Activated CD4-positive, alpha-beta T cell treated with anti-CD3 and anti-CD28 coated beads, Interleukin-2, Interleukin-6, amounts not matched to agents 100 ng/mL and 50 ng/mL, durations not matched to agents 16 hours and 8 hours (primary cell): ENCODE measurements at regions not wholly inside any gene's neighbourhood (a gene's known extent, or its start where the extent isn't known, plus 50 kb on each side); places are given as distances from the start of the nearest gene placed in this dataset.

ENCODE experiments used
- DNase-seq: peaks from one replicate; pipeline ENCODE4 v3.0.0-alpha.2; 2020

DNA sequence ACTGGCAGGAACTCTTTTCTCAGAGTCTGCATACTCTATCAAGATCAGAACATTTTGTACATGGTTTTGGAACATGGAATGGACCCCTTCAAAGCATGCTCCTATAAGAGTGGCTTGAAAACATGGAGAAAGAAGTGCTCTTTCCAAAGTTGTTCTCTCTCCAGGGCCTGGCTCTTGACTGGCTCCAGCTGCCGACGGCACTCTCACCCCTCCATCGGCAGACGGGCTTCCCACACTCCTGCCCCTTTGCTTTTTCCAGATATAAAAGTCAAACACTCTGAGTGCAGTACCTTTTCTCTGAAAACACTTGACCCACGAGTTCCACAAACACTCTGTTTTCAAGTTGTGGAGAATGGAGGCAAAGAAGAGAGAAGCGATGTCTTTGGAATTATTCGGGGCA, 72.5 kb upstream of the ONECUT1 start:
- DNase-seq, result no peak

DNA sequence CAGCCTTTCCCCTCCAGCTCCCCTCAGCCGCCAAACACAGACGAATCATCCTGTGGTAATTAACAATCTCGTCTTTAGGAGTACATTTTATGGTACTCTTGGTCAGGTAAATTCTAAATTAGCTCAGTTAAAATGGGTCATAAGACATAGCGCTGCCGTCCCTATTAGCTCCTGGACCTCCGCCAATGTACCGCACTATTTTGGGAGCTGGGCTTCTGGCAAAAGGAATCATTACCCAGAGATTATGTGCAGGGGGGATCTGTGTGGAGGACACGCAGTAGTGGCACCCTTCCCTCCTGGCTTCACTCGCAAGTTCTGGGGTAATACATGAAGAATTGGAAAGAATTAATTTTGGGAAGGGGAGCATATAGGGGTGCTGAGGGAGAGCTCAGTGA, 68.6 kb upstream of the ONECUT1 start:
- no peak for DNase-seq

DNA sequence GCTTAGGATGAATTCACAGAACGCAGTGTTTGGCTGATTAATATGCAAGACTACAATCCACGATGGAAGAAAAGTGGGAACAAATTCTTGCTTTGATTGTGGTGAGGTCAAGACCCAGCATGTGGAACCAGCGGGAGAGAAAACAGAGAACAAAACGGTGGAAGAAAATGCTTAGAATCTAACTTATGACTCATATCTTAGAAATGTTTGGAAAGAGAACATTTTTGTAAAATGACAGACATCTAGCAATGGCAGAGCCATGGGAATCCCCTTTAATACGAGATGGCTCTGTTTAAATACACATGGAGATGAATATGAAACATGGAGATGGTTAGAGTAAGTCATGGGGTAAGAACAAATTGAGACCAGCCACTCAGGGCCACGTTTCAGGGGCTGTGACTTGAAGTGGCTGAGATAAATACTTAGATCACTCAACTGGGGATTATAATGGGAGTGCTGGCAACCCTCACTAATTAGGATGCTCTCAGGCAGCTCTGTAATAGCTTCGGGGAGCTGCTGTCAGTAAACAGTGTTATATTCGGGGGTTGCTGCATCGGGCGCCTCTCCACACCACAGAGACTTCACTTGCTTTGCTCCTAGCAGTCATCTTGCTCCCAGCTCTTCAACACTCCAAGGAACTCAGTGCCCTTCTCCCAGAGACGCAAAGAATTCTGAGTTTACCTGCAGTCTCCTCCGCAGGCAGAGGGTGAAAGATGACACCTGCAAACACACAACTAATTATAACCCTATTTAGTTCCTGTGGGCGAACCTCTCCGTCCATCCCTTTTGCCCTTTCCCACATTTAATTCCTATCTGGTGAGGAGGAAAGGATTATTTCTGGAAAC, 68.0 kb upstream of the ONECUT1 start:
- no peak for DNase-seq

DNA sequence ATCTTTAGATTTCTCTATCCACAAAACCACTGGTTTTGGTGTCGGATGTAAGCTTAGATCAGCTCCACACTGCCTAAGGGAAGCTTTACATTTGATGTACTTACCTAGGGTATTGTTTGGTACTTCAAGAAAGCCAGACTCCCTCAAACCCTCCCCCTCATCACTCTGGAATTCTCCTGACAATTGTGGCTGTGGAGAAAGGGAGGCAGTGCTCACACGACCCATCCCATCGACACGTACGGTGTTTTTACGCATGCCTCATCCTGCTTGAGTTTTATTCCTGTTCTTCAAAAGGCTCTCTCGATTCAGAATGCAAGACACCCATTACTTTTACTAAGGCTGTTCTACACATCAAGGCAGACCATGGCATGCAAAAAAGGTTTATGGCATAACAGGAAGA, 67.3 kb upstream of the ONECUT1 start:
- DNase-seq, result no peak

DNA sequence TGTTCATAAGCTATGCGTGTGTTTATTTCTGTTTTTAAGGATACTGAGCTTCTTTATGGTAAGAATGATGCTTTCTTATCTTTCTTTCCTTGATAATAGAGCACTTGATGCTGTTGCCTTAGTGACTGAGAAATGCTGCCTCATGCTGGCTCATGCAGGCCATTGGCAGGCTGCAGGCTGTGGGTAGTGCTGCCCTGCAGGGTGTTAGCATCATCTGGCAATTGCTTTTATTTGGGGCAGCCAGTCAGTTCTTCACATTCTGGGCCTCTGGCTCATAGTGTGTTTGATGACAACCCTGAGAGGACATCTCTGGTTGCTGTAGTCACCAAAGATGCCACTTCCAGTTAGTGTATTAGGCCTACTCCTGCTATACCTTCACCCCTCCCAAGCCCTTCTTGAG, 66.2 kb upstream of the ONECUT1 start:
- no peak for DNase-seq

DNA sequence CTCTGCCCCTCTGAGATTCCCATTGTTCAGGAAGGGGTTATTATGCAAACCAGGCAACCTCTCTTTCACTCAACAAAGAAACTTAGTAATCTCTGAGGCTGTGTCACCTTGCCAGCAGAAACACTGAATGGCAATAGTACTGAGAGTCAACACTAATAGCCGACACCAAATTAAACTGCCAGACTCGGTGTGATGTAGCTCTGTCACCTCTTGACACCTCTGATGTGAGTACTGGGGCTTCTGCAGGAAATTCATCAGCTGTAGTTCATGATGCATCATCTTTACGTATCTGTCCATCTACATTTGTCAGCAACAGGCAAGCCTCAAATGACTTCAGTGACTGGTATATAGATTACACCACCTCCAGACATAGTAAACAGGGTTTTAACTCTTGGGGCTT, 65.0 kb upstream of the ONECUT1 start:
- no peak for DNase-seq

DNA sequence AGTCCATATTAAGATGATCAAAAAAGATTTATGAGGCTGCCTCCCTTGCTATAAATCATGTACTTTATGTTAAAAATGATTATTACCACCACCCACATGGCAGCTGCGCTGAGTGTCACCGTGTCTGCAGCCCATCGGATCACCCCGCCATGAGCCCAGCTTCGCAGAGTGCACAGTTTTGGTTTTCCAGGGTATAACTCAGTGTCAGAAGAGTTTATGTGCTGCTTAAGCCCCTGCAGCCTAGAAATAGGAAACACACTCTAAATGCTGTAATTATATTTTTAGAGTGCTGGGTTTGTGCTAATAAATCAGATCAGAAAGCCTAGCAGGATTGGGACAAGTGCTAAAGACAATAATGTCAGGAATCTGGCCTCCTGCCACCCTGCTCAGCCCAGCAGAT, 54.7 kb upstream of the ONECUT1 start:
- DNase-seq, result no peak
